GM19023 (cell line): ENCODE measurements at regions not wholly inside any gene's neighbourhood (a gene's known extent, or its start where the extent isn't known, plus 50 kb on each side); places are given as distances from the start of the nearest gene placed in this dataset.
"Not testable (repeated sequence)": the region's sequence is repeated elsewhere in the genome, so short reads cannot be mapped to it uniquely, and the experiment has no call there.

Source experiments
- ATAC-seq: cut with Tn5 transposase; IDR thresholded peaks from one replicate; pipeline ENCODE4 v1.9.1; 2021; ENCODE audit warnings: mild to moderate bottlenecking, moderate library complexity; ENCODE audit not compliant: unreplicated experiment

- no peak for ATAC-seq
Measured at GRCh38 chr2:133624551-133624950, 56.3 kb upstream of the NCKAP5 start.

GRCh38 chr2:133627741-133628140, 59.5 kb upstream of the NCKAP5 start:
- ATAC-seq, result no peak

GRCh38 chr2:133633309-133633708, 65.0 kb upstream of the NCKAP5 start:
- no peak for ATAC-seq

- ATAC-seq, result no peak
Measured at GRCh38 chr2:133633881-133634409, 65.7 kb upstream of the NCKAP5 start.

- ATAC-seq, result no peak
Measured at GRCh38 chr2:133635131-133635530, 66.9 kb upstream of the NCKAP5 start.

- ATAC-seq, result no peak
Measured at GRCh38 chr2:133636287-133636686, 68.0 kb upstream of the NCKAP5 start.

DNA sequence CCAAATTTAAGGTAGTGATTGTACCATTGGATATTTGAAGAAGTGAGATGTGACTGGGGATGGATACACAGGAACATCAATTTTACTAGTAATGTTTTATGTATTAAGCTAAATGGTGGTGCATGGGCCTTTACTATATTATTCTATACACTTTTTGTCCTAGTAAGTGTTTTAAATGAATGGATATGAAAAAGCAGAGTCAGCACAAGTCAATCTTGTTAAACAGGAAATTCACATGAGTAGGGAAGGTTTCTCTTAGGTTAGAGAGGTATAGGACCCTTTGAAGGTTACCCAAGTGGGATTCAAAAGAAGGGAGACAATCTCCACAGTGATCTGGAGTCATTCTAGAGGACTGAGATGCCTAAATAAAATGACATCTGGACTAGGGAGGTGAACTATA, 71.8 kb upstream of the NCKAP5 start:
- ATAC-seq, result no peak

DNA sequence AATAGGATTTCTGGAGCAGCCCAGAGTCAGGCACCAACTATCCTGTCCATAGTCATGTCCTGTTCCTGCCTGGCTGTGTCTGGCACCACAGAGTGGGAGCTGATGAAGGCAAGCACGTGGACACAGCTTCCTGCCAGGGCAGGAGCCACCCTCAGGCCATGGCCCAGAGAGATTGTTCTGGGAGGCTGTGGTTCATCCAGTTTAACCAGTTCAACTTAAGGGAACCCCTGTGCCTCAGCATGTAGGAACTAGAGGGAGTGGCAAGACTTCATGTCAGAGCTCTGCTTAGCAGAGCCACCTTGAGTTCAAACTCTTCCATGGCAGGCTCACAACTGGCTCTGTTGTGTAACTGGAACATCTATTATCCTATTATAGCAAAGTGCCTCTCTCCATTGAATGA, 73.2 kb upstream of the NCKAP5 start:
- no peak for ATAC-seq

GRCh38 chr2:133641942-133642725, 73.9 kb upstream of the NCKAP5 start:
- ATAC-seq, result no peak

GRCh38 chr2:133642791-133643191, 74.5 kb upstream of the NCKAP5 start:
- ATAC-seq, result no peak

DNA sequence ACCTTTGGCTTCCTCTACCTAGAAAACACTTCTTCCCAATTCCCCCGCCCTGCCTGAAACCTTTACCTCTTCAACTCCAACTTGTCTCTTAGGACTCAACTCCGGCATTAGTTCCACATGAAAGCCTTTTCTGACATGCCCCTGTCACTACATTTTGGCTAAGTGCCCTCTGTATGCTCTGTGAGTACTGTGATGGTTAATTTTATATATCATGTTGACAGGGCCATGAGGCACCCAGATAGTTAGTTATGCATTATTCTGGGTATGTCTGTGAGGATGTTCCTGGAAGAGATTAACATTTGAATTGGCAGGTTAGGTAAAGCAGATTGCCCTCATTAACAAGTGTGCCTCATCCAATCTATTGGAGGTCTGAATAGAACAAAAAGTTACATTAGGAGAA, 75.6 kb upstream of the NCKAP5 start:
- no peak for ATAC-seq

GRCh38 chr2:133644846-133645245, 76.6 kb upstream of the NCKAP5 start:
- no peak for ATAC-seq

GRCh38 chr2:133647386-133647785, 79.1 kb upstream of the NCKAP5 start:
- not testable (repeated sequence) for ATAC-seq

GRCh38 chr2:133651861-133652260, 83.6 kb upstream of the NCKAP5 start:
- ATAC-seq, result no peak

DNA sequence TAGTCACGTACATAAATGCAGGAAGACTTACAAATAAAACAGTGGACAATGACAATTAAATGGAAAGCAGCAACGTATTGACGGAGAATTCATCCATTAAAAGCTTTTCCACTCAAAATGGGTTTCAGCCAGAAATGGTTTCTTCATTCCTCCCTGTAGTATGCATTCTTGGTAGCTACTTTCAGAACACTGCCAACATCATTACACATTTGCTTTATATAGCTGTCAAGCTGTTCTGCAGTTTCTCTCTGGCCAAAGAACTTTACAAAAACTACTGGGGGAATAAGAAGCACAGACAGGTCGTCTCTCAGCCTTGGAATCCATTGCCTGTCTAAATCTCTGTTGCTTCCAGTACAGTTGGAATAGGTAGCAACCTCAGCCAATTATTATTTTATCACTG, 84.1 kb upstream of the NCKAP5 start:
- no peak for ATAC-seq

DNA sequence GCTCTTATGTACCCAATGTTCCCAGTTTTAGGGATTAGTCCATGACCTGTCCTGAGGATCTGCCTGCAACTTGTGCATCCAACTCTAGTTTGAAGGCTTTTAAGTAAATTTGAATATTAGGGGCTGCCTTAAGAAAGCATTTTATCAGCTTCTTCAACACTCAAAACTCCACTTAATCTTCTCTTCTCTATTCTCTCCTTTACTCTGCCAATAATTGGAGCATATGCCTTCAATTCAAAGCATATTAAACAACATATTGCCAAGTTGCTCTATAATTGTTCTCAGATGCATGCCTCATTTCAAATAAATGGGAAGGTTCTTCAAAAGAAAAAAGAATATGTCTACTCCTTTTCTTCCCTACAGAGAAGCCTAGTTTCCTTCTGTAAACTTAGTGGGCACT, 84.8 kb upstream of the NCKAP5 start:
- ATAC-seq, result no peak

GRCh38 chr2:133654949-133655348, 86.7 kb upstream of the NCKAP5 start:
- ATAC-seq, result no peak

- ATAC-seq, result no peak
Measured at GRCh38 chr2:133655610-133656009, 87.3 kb upstream of the NCKAP5 start.

DNA sequence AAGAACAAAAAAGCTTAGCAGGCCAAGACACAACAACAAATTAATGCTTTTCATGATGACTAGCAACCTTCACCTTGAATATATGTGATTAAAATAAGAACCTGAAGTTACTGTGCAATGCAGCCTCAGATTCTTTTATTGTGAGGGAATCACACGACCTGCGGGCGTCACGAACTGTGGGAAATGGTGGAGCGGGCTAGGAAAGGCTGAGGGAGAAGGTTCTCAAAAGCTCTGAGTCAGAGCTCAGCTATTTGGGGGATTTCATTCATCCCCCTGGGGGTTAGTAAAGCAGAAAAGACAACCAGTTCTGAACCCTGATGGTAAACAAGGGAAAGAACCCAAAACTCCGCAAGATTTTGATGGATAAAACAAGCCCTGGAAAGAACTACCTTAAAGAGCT, 89.3 kb upstream of the NCKAP5 start:
- ATAC-seq, result no peak

- no peak for ATAC-seq
Measured at GRCh38 chr2:133658020-133658903, 90.0 kb upstream of the NCKAP5 start.

DNA sequence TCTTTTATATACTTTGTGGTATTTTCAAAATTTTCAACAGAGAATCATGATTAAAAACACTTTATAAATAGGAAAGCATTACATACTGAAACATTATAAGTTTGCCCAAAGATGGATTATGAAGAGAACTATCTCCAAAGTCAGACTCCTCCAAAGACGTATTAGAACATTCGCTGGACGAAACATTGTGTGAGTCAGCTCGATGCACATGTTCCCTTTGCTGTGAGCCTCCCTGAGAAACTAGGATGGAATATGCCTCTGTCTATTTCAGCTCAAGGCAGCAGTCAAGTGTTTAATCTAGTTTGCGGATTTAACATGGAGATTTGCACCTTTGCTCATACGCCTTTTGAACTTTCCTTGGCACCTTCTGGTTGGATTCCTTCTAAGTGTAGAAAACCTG, 92.2 kb upstream of the NCKAP5 start:
- ATAC-seq, result no peak

DNA sequence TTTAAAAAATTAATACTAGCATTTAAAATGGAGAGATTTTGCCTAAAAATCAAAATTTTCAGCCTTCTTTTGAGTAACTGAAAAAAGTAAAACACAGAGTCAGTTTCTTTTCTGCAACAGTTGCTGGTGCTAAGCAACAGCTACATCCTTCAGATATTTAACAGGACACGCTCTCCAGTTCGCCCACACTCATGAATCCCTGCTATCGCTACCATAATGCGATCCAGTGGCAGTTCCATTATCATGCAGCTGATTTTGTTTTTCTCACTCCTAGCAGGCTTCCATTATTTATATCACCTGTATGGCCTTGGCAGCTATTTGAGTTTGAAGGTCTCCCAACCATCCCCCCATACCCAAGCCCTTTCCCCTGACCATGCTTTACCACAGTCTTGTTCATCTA, 93.1 kb upstream of the NCKAP5 start:
- no peak for ATAC-seq
